PC-9 (cell line): ENCODE measurements at regions not wholly inside any gene's neighbourhood (a gene's known extent, or its start where the extent isn't known, plus 50 kb on each side); places are given as distances from the start of the nearest gene placed in this dataset.

Experiments used
- BruUV-seq: library from RNA; stranded (reverse); fragments of 400-500 nt; replicated peaks from 2 replicates; lab custom pipeline; 2021; lab: Mats Ljungman, UMichigan
- CTCF ChIA-PET: fragments of 300-600 bp; sonication (Branson Sonifier 250); formaldehyde crosslinking; loops from one replicate; lab custom pipeline; 2022; ENCODE audit warnings: antibody characterized with exemption; lab: Charles Lee
- POLR2A ChIA-PET: fragments of 300-600 bp; sonication (Branson Sonifier 250); formaldehyde crosslinking; loops from one replicate; lab custom pipeline; 2022; ENCODE audit warnings: antibody characterized with exemption; ENCODE audit not compliant: unreplicated experiment; lab: Charles Lee
- DNase-seq, 2 experiments: peaks; one replicate each; pipeline versions ENCODE4 v3.0.0 to v3.0.0-alpha.2; 2015 to 2022; ENCODE audit warnings: mixed read lengths in 1 of 2
- H2AFZ ChIP-seq: fragments of 200-600 bp; sonication (generic); 2 replicates; pipeline ENCODE4 v1.8.1; 2017; ENCODE audit warnings: antibody characterized with exemption
- H3F3A ChIP-seq: fragments of 200-600 bp; sonication (generic); 2 replicates; pipeline ENCODE4 v1.8.1; 2017; ENCODE audit warnings: antibody characterized with exemption, mild to moderate bottlenecking, low read depth; ENCODE audit not compliant: insufficient read depth
- H3K27ac ChIP-seq: fragments of 200-600 bp; sonication (generic); 2 replicates; pipeline ENCODE4 v1.6.1; 2016; ENCODE audit warnings: mixed run types
- H3K27me3 ChIP-seq: fragments of 200-600 bp; sonication (generic); 2 replicates; pipeline ENCODE4 v1.6.1; 2016; ENCODE audit warnings: low read depth, mixed run types; ENCODE audit not compliant: insufficient read depth
- H3K36me3 ChIP-seq: fragments of 200-600 bp; sonication (generic); 2 replicates; pipeline ENCODE4 v1.6.1; 2016; ENCODE audit warnings: low read depth, mixed run types
- H3K4me1 ChIP-seq: fragments of 200-600 bp; sonication (generic); replicated peaks from 2 replicates; pipeline ENCODE4 v1.6.1; 2016; ENCODE audit warnings: mixed run types; ENCODE audit not compliant: insufficient read depth
- H3K4me2 ChIP-seq: fragments of 200-600 bp; sonication (generic); 2 replicates; pipeline ENCODE4 v1.6.1; 2017; ENCODE audit warnings: mixed run types
- H3K4me3 ChIP-seq: fragments of 200-600 bp; sonication (generic); 2 replicates; pipeline ENCODE4 v1.6.1; 2016; ENCODE audit warnings: mixed run types
- H3K79me2 ChIP-seq: fragments of 200-600 bp; sonication (generic); 2 replicates; pipeline ENCODE4 v1.6.1; 2017; ENCODE audit warnings: low read depth, mixed run types
- H3K9me2 ChIP-seq: fragments of 200-600 bp; sonication (generic); 2 replicates; pipeline ENCODE4 v1.8.1; 2017; ENCODE audit warnings: mild to moderate bottlenecking; ENCODE audit not compliant: insufficient read depth
- H3K9me3 ChIP-seq: fragments of 200-600 bp; sonication (generic); 2 replicates; pipeline ENCODE4 v1.8.1; 2016; ENCODE audit warnings: low read depth; ENCODE audit not compliant: insufficient read depth
- H4K20me1 ChIP-seq: fragments of 200-600 bp; sonication (generic); 2 replicates; pipeline ENCODE4 v1.8.1; 2017; ENCODE audit not compliant: insufficient read depth
- CTCF ChIP-seq: fragments of 200-600 bp; sonication (generic); conservative IDR thresholded peaks from 2 replicates; pipeline ENCODE4 v1.6.1; 2017; ENCODE audit warnings: mixed run types, antibody characterized with exemption, mild to moderate bottlenecking, moderate library complexity
- EZH2 ChIP-seq: fragments of 200-600 bp; sonication (generic); IDR thresholded peaks from 2 replicates; pipeline ENCODE4 v1.8.0; 2017; ENCODE audit warnings: antibody characterized with exemption, low read depth
- intact Hi-C: fragments of 100-400 bp; cut with micrococcal nuclease; formaldehyde crosslinking; loops from one replicate; pipeline ENCODE4 v1.10.0; 2022; ENCODE audit not compliant: unreplicated experiment

GRCh38 chr13:79196366-79196765, 209.7 kb downstream of the RBM26 start:
- no peaks in the 10 kb centered on the region for H4K20me1 ChIP-seq
- ChIA-PET CTCF (no interaction called here), POLR2A (no interaction called here)
- no TSS peak for BruUV-seq
- no peak overlapping the region for H2AFZ ChIP-seq
- no peaks in the 10 kb centered on the region for H3K27me3 ChIP-seq
- H3K79me2 ChIP-seq: no peaks in the 10 kb centered on the region
- H3F3A ChIP-seq: no peaks in the 10 kb centered on the region
- no peaks in the 10 kb centered on the region for H3K36me3 ChIP-seq
- H3K4me1 ChIP-seq: no peaks in the 10 kb centered on the region
- intact Hi-C loops: no loop called here
- no peak for DNase-seq
- no peaks in the 10 kb centered on the region for H3K9me3 ChIP-seq
- H3K4me2 ChIP-seq: no peak overlapping the region
- no peaks in the 10 kb centered on the region for H3K9me2 ChIP-seq
- no peak overlapping the region for H3K4me3 ChIP-seq
- no peak overlapping the region for H3K27ac ChIP-seq
- no peak for TF ChIP-seq CTCF
- TF ChIP-seq EZH2: no peak

- POLR2A ChIA-PET: no interaction called here
- BruUV-seq: no TSS peak
- intact Hi-C loops: no loop called here
Observed at GRCh38 chr13:79194727-79195126, 211.3 kb downstream of the RBM26 start.

GRCh38 chr13:79194272-79194671, 211.8 kb downstream of the RBM26 start:
- no peaks in the 10 kb centered on the region for H4K20me1 ChIP-seq
- ChIA-PET CTCF (no interaction called here), POLR2A (no interaction called here)
- no peak for DNase-seq
- no peak overlapping the region for H3K27ac ChIP-seq
- H3K27me3 ChIP-seq: no peaks in the 10 kb centered on the region
- H3K4me2 ChIP-seq: no peak overlapping the region
- H3F3A ChIP-seq: no peaks in the 10 kb centered on the region
- H3K4me1 ChIP-seq: no peaks in the 10 kb centered on the region
- BruUV-seq: no TSS peak
- H3K9me3 ChIP-seq: no peaks in the 10 kb centered on the region
- no peaks in the 10 kb centered on the region for H3K79me2 ChIP-seq
- H3K9me2 ChIP-seq: no peaks in the 10 kb centered on the region
- H2AFZ ChIP-seq: no peak overlapping the region
- H3K36me3 ChIP-seq: no peaks in the 10 kb centered on the region
- H3K4me3 ChIP-seq: no peak overlapping the region
- intact Hi-C loops: no loop called here
- no peak for TF ChIP-seq CTCF
- TF ChIP-seq EZH2: no peak

More at GRCh38 chr13:79194727-79195126, 211.3 kb downstream of the RBM26 start:
- CTCF ChIA-PET: no interaction called here
- no peak for DNase-seq
- H3K9me2 ChIP-seq: no peaks in the 10 kb centered on the region
- H3K9me3 ChIP-seq: no peaks in the 10 kb centered on the region
- TF ChIP-seq EZH2: no peak
- TF ChIP-seq CTCF: no peak
- H3K36me3 ChIP-seq: no peaks in the 10 kb centered on the region
- H3K27ac ChIP-seq: no peak overlapping the region
- no peak overlapping the region for H3K4me2 ChIP-seq
- H3K79me2 ChIP-seq: no peaks in the 10 kb centered on the region
- H3K4me1 ChIP-seq: no peaks in the 10 kb centered on the region
- H3F3A ChIP-seq: no peaks in the 10 kb centered on the region
- no peak overlapping the region for H3K4me3 ChIP-seq
- H2AFZ ChIP-seq: no peak overlapping the region
- no peaks in the 10 kb centered on the region for H3K27me3 ChIP-seq
- H4K20me1 ChIP-seq: no peaks in the 10 kb centered on the region
